GM18909 (cell line): ENCODE measurements at regions not wholly inside any gene's neighbourhood (a gene's known extent, or its start where the extent isn't known, plus 50 kb on each side); places are given as distances from the start of the nearest gene placed in this dataset.
"Not testable (repeated sequence)": the region's sequence is repeated elsewhere in the genome, so short reads cannot be mapped to it uniquely, and the experiment has no call there.

ENCODE experiments used
- ATAC-seq: cut with Tn5 transposase; IDR thresholded peaks from one replicate; pipeline ENCODE4 v1.9.1; 2021; ENCODE audit warnings: mild to moderate bottlenecking; ENCODE audit not compliant: unreplicated experiment, poor library complexity

GRCh38 chr3:22713936-22714335, 489.2 kb upstream of the UBE2E2 start:
- no peak for ATAC-seq

GRCh38 chr3:22714749-22715148, 488.4 kb upstream of the UBE2E2 start:
- no peak for ATAC-seq

- ATAC-seq = no peak
These were observed 482.5 kb upstream of the UBE2E2 start for GRCh38 chr3:22720596-22720995.

GRCh38 chr3:22724420-22724819, 478.7 kb upstream of the UBE2E2 start:
- ATAC-seq = no peak

DNA sequence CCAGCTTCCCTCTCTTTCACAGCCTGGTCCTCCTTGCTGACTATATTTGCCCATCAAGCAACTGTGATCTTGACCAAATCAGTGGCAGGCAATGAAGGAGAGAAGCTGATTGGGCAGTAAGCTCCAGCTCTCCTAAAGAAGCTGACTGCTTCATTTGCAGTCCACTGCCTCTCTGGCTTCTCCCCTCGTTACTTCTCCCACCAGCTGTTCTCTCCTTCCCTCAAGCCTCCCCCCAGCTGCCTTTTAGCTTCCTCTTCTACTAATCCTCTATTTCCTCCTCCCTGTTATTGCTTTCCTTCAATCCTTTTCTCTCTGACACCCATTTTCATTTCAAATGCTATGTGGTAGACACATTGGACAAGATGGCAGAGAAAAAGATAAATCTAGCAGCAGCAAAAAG, 474.7 kb upstream of the UBE2E2 start:
- ATAC-seq = no peak

GRCh38 chr3:22729212-22729611, 473.9 kb upstream of the UBE2E2 start:
- ATAC-seq = no peak

- no peak for ATAC-seq
These were observed 473.1 kb upstream of the UBE2E2 start for GRCh38 chr3:22729981-22730380.

GRCh38 chr3:22730701-22731100, 472.4 kb upstream of the UBE2E2 start:
- ATAC-seq = no peak

DNA sequence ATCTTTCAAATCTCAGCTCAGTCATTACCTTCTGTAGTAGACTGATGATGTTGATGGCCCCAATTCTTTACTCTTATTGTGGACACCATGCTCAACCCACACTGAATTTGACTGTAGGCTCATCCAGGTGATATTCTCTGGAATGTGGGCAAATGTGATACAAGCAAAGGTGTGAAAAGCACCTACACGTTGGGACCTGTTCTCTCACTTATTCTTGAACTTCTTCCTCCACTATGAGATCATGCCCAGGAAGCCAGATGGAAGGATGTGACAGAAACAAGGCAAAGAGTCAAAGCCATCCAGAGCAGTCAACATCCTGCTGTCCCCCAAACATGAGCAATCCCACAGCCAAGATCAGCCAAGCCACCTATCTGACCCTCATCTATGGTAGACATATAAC, 471.2 kb upstream of the UBE2E2 start:
- no peak for ATAC-seq

DNA sequence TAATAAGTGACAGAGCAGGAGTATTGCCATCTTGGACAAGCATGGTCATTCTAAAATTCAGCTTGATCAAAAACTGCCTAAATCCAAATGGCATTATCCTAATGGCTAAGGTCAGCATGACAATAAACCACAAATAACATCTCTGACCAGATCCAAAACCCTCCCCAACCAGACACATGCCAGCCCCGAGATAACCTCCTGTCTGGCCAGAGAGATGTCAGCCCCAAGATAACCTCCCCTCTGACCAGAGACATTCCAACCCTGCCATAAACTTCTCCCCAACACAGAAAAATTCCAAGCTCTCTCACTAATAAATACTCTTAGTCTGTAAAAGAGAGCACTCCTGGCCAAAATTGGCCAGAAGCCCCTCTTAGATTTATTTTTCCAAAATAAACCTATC, 470.5 kb upstream of the UBE2E2 start:
- no peak for ATAC-seq

GRCh38 chr3:22734207-22734606, 468.9 kb upstream of the UBE2E2 start:
- ATAC-seq = no peak

- no peak for ATAC-seq
These were observed 468.4 kb upstream of the UBE2E2 start for GRCh38 chr3:22734756-22735155.

GRCh38 chr3:22735373-22735772, 467.8 kb upstream of the UBE2E2 start:
- ATAC-seq = no peak

DNA sequence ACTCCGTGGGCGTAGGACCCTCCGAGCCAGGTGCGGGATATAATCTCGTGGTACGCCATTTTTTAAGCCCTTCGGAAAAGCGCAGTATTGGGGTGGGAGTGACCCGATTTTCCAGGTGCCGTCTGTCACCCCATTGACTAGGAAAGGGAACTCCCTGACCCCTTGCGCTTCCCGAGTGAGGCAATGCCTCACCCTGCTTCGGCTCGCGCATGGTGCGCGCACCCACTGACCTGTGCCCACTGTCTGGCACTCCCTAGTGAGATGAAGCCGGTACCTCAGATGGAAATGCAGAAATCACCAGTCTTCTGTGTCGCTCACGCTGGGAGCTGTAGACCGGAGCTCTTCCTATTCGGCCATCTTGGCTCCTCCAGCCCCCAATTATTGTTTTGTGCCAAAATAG, 459.7 kb upstream of the UBE2E2 start:
- ATAC-seq = not testable (repeated sequence)

GRCh38 chr3:22745321-22745720, 457.8 kb upstream of the UBE2E2 start:
- no peak for ATAC-seq

GRCh38 chr3:22746221-22746620, 456.9 kb upstream of the UBE2E2 start:
- no peak for ATAC-seq

- no peak for ATAC-seq
These were observed 454.6 kb upstream of the UBE2E2 start for GRCh38 chr3:22748453-22749045.

DNA sequence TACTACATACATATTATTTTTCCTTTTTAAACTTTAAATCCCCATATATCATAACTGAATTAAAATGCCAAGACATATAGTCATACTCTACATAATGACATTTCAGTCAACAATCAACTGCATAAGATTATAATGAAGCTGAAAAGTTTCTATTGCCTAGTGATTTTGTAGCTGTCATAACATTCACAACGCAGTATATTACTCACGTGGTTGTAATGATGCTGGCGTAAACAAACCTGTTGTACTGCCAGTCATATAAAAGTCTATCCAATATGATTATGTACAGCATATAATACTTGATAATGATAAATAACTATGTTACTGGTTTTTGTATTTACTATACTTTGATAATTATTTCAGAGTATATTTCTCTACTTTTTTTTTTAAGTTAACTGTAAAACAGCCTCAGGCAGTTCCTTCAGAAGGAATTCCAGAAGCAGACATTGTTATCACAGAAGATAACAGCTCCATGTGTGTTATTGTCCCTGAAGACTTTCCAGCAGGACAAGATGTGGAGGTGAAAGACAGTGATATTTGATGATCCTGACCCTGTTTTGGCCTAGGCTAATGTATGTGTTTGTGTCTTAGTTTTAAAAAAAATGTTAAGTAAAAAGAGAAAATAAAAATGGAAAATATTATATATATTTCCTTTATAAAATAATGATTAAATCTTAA, 443.4 kb upstream of the UBE2E2 start:
- no peak for ATAC-seq

DNA sequence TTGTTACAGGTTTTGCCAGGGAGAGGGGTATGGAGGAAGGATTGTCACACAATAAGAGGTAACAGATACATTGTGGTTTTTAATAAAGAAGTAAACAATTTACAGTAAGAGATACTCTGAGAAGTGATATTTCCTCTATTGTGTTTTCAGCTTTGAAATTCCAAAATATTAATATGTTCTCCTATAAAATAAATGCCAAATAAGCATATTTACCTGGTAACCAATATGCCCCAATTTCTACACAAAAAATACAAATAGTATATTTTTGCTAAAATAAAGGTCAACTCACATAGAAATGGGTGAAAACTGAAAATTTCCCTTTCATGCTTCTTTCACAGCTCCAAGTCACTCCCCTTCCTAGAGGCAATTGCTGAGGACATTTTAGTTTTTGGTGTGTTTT, 437.4 kb upstream of the UBE2E2 start:
- ATAC-seq = no peak

DNA sequence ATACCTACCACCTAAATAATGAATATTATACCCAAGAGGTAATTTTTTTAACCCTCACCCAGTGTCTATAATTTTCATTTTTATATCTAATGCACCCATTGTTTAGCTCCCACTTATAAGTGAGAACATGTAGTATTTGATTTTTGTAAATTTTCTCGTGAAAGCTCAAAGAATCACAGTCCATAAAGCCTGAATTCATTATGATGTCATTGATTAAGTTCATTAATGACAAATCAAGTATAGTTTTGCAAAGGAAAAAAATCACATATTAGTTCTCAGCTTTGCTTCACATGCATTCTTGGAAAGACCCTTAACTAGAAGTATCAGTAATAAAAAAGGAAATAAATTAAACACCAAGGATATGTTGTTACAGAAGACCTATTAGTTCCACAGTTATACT, 425.3 kb upstream of the UBE2E2 start:
- ATAC-seq = no peak

GRCh38 chr3:22779737-22780136, 423.4 kb upstream of the UBE2E2 start:
- no peak for ATAC-seq

DNA sequence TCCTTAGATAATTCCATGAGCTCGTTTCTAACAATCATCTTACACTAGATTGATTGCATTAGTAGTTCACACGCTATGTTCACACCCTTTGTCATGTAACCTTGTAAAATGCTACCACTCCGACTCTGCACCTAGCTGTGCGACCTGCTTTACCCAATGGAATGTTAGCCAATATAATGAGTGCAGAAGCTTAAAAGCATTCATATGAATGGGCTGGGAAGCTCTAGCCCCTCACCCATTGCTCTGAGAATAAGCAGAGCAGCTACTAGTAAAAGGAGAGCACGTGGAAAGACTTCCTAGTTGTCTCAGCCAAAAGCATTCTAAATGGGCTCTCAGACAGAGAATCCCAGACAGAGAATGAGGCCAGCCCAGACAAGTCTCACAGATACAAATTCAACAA, 410.6 kb upstream of the UBE2E2 start:
- no peak for ATAC-seq
